Bronchial epithelial cell (primary cell): ENCODE measurements at regions not wholly inside any gene's neighbourhood (a gene's known extent, or its start where the extent isn't known, plus 50 kb on each side); places are given as distances from the start of the nearest gene placed in this dataset.
A peak's percentile ranks its signal among the peaks of the same experiment; 100 is the strongest.

Experiments used
- DNase-seq: peaks from one replicate; pipeline ENCODE4 v3.0.0-alpha.2; 2010; ENCODE audit warnings: low read depth
- FAIRE-seq: peaks from 2 replicates; lab custom pipeline; 2011; peaks lifted over from hg19 to GRCh38; lab: Jason Lieb, UNC
- H3K27me3 ChIP-seq: 2 replicates; pipeline ENCODE4 v1.5.1; 2011; ENCODE audit warnings: low read length; ENCODE audit not compliant: control insufficient read depth, insufficient read depth
- H3K36me3 ChIP-seq: 2 replicates; pipeline ENCODE4 v1.5.1; 2011; ENCODE audit warnings: low read length; ENCODE audit not compliant: control insufficient read depth, insufficient read depth
- H3K4me3 ChIP-seq: 2 replicates; pipeline ENCODE4 v1.5.1; 2011; ENCODE audit warnings: mild to moderate bottlenecking, low read depth, low read length, control low read depth
- TF ChIP-seq, protein P1 (sequence below): IDR thresholded peaks from 2 replicates; pipeline ENCODE4 v1.5.1; 2011; ENCODE audit warnings: mild to moderate bottlenecking, moderate library complexity, low read length, control low read depth, inconsistent platforms; ENCODE audit not compliant: insufficient read depth, severe bottlenecking

DNA sequence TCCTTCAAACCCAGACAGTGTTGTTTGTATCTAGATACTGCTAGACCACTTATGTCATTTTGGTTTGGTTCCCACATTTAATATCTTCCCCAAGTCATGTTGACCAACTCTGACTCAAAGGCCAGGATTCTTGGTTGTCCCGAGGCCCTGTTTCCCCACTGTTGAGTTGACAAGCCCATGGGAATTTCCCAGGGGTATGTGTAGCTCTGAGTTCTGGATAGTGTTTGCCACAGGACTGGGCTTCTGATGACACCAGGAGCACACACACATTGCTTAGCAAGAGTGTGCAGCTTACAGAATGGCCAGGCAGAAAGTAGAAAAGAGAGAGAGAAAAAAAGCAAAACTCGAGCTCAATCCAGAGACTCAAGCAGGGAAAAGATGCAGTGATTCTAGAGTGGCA lies 214.4 kb downstream of the NXNL2 start:
- Histone ChIP-seq H3K4me3 (no peak overlapping the region), H3K27me3 (no peaks in the 10 kb centered on the region), H3K36me3 (no peaks in the 10 kb centered on the region)
- TF ChIP-seq, protein P1, sequence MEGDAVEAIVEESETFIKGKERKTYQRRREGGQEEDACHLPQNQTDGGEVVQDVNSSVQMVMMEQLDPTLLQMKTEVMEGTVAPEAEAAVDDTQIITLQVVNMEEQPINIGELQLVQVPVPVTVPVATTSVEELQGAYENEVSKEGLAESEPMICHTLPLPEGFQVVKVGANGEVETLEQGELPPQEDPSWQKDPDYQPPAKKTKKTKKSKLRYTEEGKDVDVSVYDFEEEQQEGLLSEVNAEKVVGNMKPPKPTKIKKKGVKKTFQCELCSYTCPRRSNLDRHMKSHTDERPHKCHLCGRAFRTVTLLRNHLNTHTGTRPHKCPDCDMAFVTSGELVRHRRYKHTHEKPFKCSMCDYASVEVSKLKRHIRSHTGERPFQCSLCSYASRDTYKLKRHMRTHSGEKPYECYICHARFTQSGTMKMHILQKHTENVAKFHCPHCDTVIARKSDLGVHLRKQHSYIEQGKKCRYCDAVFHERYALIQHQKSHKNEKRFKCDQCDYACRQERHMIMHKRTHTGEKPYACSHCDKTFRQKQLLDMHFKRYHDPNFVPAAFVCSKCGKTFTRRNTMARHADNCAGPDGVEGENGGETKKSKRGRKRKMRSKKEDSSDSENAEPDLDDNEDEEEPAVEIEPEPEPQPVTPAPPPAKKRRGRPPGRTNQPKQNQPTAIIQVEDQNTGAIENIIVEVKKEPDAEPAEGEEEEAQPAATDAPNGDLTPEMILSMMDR: no peak
- FAIRE-seq: no peak
- DNase-seq: peak; percentile 81

DNA sequence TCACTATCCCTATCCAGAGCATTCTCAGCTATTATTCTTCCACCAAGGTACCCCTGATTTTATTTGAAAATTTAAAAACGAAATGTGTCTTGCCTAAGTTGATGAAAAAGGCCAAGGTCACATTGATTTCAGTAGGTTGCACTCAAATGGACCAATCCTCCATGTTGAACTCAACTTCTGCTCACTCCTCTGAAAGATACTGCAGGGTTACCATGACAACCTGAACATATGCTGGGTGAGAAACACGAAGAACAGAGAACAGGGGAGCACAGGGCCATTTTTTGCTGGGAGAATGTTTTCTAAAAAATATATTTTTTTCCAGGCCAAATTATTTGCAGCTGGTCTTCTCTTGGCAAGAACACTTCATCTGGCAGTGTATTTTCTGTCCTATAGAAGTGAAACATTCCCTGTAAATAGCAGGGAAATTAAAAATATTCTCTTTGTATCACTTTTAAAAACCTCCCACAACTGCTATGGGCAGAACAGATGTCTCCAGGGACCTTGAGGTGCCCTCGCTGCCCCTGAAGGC lies 215.9 kb downstream of the NXNL2 start:
- no peaks in the 10 kb centered on the region for H3K36me3 ChIP-seq
- H3K4me3 ChIP-seq: no peak overlapping the region
- no peaks in the 10 kb centered on the region for H3K27me3 ChIP-seq
- DNase-seq (no peak), FAIRE-seq (no peak)
- TF ChIP-seq, protein P1: no peak

DNA sequence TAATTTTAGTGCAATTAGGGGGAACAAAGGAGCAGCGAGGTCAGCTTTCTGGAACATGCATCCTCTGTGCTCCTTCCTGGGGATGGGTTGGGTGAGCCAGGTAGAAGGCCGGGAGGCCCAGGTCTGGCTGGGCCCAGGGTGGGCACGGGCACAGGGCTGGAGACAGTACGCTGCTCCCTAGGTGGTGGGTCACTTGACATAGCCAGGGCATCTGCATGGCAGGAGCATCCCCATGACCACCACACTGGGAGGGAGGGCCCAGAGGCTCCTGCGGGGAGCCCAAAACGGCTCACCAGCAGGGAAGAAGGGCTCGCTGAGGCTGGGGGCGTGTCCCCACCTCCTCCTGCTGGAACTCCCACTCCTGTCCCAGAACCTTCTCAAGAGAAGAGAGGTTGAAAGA lies 216.8 kb downstream of the NXNL2 start:
- no peak for DNase-seq
- H3K27me3 ChIP-seq: no peaks in the 10 kb centered on the region
- H3K4me3 ChIP-seq: no peak overlapping the region
- no peak for FAIRE-seq
- TF ChIP-seq, protein P1: no peak
- H3K36me3 ChIP-seq: no peaks in the 10 kb centered on the region

DNA sequence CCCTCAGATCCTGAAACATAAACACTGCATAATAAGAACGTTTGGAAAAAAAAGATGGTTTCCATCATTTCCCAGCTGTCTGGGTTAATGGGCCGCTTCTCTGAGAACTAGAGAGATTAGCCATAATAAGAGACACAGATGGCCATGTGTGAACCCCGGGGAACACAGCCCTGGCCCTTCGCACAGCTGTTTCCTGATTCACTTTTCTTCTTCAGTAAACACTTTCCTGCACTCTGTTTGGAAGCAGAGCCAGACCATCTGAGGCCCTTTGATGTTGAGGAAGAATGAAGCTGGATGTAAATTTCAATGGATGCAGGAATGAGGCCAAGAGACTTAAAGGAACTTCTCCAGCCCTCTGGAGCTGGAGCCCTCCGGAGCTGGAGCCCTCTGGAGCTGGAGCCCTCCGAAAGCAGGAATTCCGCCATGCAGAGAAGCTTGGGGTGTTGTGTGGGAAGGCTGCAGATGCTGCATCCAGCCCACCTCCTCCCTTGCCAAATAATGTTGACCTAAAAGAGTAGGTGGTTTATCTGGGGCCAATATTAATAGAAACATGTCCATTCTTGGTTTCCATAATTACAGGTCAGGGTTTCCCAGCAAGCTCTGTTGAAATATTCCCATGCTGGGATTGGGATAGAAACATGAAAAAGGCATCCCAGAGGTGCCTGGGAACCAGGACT lies 218.9 kb downstream of the NXNL2 start:
- TF ChIP-seq, protein P1: no peak
- Histone ChIP-seq H3K27me3 (no peaks in the 10 kb centered on the region), H3K36me3 (no peaks in the 10 kb centered on the region), H3K4me3 (no peak overlapping the region)
- no peak for DNase-seq
- FAIRE-seq: no peak

DNA sequence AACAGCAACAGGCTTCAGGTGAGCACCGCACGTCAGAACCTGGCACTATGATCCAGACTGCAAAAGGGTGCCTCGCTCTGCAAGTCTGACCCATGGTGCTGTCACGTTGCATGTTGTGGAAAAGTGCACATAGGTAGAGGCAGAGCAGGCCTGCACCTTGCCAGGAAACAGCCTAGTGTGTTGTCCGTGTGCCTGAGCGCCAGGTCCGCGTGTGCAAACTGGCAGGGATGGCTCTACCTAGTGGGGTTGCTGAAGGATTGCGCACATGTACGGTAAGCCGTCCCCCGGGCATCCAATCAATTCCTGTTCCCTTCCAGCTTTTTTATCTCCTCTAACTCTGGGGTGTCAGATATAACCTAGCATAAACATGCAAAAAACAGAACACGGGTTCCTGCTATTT lies 219.5 kb downstream of the NXNL2 start:
- FAIRE-seq (peak; percentile 79), DNase-seq (no peak)
- Histone ChIP-seq H3K27me3 (no peaks in the 10 kb centered on the region), H3K4me3 (no peak overlapping the region), H3K36me3 (no peaks in the 10 kb centered on the region)
- TF ChIP-seq, protein P1: no peak

DNA sequence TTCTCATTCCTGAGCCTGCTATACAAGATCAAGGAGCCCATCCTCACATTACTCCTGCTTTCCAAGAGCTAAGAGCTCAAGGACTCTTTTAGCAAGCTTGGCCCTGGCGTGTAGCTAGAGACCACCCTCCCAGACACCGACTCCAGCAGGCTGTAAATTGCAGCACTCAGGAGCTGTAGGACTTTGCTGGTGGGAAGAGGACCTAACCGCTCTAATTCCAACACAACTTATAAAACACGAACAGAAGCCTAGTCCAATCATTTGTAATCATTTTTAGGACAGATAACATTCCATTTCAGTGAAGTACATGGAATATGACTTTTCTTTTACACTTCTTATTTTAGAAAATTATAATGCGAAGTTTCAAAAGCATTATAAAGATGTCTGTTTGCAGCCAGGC lies 219.9 kb downstream of the NXNL2 start:
- Histone ChIP-seq H3K27me3 (no peaks in the 10 kb centered on the region), H3K4me3 (no peak overlapping the region), H3K36me3 (no peaks in the 10 kb centered on the region)
- TF ChIP-seq, protein P1: no peak
- no peak for DNase-seq
- FAIRE-seq: no peak
